Smooth muscle cell (in vitro differentiated cells): ENCODE measurements at regions not wholly inside any gene's neighbourhood (a gene's known extent, or its start where the extent isn't known, plus 50 kb on each side); places are given as distances from the start of the nearest gene placed in this dataset.

Experiments used
- DNase-seq: peaks from one replicate; lab custom pipeline; 2025; ENCODE audit not compliant: unreplicated experiment; lab: John Stamatoyannopoulos, UW
- H2AFZ ChIP-seq: fragments of 200-600 bp; sonication (generic); 2 replicates; pipeline ENCODE4 v1.6.0; 2016; ENCODE audit warnings: antibody characterized with exemption, low read depth, mild to moderate bottlenecking
- H3F3A ChIP-seq: fragments of 200-600 bp; sonication (generic); 2 replicates; pipeline ENCODE4 v1.6.0; 2017; ENCODE audit warnings: antibody characterized with exemption, low read depth
- H3K27ac ChIP-seq: fragments of 200-600 bp; sonication (generic); 2 replicates; pipeline ENCODE4 v1.5.1; 2016; ENCODE audit warnings: low read depth, mild to moderate bottlenecking
- H3K27me3 ChIP-seq: fragments of 200-600 bp; sonication (generic); 2 replicates; pipeline ENCODE4 v1.6.1; 2016; ENCODE audit warnings: low read depth, mild to moderate bottlenecking
- H3K36me3 ChIP-seq: fragments of 200-600 bp; sonication (generic); 2 replicates; pipeline ENCODE4 v1.5.1; 2016; ENCODE audit warnings: low read depth
- H3K4me1 ChIP-seq: fragments of 200-600 bp; sonication (generic); 2 replicates; pipeline ENCODE4 v1.5.1; 2016; ENCODE audit warnings: low read depth
- H3K4me2 ChIP-seq: fragments of 200-600 bp; sonication (generic); 2 replicates; pipeline ENCODE4 v1.6.0; 2016; ENCODE audit warnings: mild to moderate bottlenecking
- H3K4me3 ChIP-seq: fragments of 200-600 bp; sonication (generic); 2 replicates; pipeline ENCODE4 v1.5.1; 2016; ENCODE audit warnings: mild to moderate bottlenecking
- H3K79me2 ChIP-seq: fragments of 200-600 bp; sonication (generic); 2 replicates; pipeline ENCODE4 v1.6.0; 2016; ENCODE audit warnings: low read depth, mild to moderate bottlenecking
- H3K9ac ChIP-seq: fragments of 200-600 bp; sonication (generic); 2 replicates; pipeline ENCODE4 v1.6.0; 2016; ENCODE audit warnings: low read depth
- H3K9me3 ChIP-seq: fragments of 200-600 bp; sonication (generic); replicated peaks from 2 replicates; pipeline ENCODE4 v1.5.1; 2016; ENCODE audit warnings: low read depth
- H4K20me1 ChIP-seq: fragments of 200-600 bp; sonication (generic); 2 replicates; pipeline ENCODE4 v1.6.0; 2016; ENCODE audit warnings: low read depth
- WGBS: methylation state at CpG from one replicate; pipeline ENCODE4 v1.1.7; 2016; ENCODE audit warnings: low lambda C conversion rate; 5-methylcytosine and 5-hydroxymethylcytosine counted together
- TF ChIP-seq, protein P1 (sequence below): fragments of 200-600 bp; sonication (generic); IDR thresholded peaks from 2 replicates; pipeline ENCODE4 v1.5.1; 2017; ENCODE audit warnings: borderline replicate concordance, mild to moderate bottlenecking, antibody characterized with exemption; ENCODE audit not compliant: insufficient read depth, poor library complexity, severe bottlenecking

DNA sequence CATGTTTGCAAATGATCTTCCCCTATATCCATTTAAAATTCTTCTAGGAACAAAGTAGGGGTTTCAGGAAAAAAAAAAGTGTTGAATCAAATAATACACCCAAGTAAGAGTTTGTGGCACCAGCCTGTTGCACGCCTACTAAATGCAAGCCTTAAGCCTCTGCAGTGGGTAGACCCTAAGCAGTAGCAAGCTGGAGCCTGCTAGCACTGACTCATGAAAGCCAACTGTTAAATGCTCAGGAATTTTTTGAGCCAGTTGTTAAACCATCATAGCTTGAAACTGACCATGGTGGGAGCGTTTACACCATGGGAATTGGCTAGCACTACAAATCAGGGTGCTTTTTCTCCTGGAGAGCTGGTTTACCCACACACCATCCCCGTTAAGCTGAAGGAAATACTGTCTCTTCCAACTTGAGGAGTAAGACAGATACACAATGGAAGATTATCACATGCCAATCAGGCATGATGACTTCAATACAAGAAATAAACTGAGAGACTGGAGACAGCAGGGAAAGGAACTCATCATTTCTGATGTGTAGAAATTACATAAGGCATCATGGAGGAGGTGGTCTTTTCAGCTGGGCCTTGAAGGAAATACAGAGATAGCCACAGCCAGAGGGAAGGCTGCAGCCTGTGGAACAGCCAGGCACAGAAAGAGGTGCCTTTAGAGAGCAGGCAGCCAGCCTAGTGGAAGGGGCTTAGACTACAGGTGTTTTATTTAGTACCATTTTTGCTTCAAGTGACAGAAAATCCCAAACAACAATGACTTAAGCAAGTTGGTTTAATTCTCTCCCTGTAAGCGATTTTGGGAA lies 110.8 kb downstream of the SNX5 start:
- TF ChIP-seq, protein P1, sequence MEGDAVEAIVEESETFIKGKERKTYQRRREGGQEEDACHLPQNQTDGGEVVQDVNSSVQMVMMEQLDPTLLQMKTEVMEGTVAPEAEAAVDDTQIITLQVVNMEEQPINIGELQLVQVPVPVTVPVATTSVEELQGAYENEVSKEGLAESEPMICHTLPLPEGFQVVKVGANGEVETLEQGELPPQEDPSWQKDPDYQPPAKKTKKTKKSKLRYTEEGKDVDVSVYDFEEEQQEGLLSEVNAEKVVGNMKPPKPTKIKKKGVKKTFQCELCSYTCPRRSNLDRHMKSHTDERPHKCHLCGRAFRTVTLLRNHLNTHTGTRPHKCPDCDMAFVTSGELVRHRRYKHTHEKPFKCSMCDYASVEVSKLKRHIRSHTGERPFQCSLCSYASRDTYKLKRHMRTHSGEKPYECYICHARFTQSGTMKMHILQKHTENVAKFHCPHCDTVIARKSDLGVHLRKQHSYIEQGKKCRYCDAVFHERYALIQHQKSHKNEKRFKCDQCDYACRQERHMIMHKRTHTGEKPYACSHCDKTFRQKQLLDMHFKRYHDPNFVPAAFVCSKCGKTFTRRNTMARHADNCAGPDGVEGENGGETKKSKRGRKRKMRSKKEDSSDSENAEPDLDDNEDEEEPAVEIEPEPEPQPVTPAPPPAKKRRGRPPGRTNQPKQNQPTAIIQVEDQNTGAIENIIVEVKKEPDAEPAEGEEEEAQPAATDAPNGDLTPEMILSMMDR = no peak
- H3K36me3 ChIP-seq = no peaks in the 10 kb centered on the region
- H3K9me3 ChIP-seq = no peaks in the 10 kb centered on the region
- no peak overlapping the region for H3K4me3 ChIP-seq
- H3K9ac ChIP-seq = no peak overlapping the region
- H3K4me2 ChIP-seq = no peak overlapping the region
- no peaks in the 10 kb centered on the region for H3K79me2 ChIP-seq
- H2AFZ ChIP-seq = no peak overlapping the region
- no peaks in the 10 kb centered on the region for H3F3A ChIP-seq
- H3K4me1 ChIP-seq = no peaks in the 10 kb centered on the region
- H4K20me1 ChIP-seq = no peaks in the 10 kb centered on the region
- 86% methylated on average over 4 of the region's 4 CpGs for WGBS
- H3K27me3 ChIP-seq = no peaks in the 10 kb centered on the region
- DNase-seq = no peak
- H3K27ac ChIP-seq = no peak overlapping the region

DNA sequence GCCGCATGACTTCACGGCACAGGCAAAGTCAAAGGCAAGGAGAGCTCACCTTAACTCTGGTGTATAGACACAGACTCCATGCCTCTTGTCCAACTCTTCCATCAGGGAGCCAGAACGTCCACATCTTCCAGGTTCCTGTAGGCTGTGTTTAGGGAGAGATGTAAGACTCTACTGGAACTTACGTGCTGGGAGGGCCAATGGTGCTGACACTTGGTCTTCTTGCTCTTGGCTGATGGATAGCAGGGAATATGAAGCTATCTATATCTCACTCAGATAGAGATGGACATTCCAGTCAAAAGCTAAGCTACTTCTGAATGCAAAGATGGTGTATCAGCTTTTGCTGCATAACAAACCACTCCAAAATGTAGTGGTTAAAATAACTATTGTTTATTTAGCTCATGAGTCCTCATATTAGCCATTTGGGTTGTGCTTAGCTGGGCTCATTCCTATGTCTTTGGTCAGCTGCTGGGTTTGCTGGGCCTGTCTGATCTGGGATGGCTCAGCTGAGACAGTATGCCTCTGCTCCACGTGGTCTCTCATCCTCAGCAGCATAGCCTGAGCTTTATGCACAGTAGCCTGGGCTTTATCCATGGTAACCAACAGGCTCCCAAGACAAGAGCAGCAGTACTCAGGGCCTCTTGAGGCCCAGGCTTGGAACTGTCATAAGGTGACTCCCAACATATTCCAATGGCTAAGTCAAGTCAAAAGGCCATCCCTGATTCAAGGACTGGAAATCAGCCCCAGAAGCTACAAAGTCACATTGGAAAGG lies 111.6 kb downstream of the SNX5 start:
- WGBS = 89% methylated on average over 5 of the region's 5 CpGs
- no peaks in the 10 kb centered on the region for H3K4me1 ChIP-seq
- no peaks in the 10 kb centered on the region for H3F3A ChIP-seq
- H3K27me3 ChIP-seq = no peaks in the 10 kb centered on the region
- H3K36me3 ChIP-seq = no peaks in the 10 kb centered on the region
- H3K9ac ChIP-seq = no peak overlapping the region
- no peaks in the 10 kb centered on the region for H3K9me3 ChIP-seq
- no peak overlapping the region for H3K27ac ChIP-seq
- H2AFZ ChIP-seq = no peak overlapping the region
- H3K4me2 ChIP-seq = no peak overlapping the region
- H3K79me2 ChIP-seq = no peaks in the 10 kb centered on the region
- TF ChIP-seq, protein P1 = no peak
- no peaks in the 10 kb centered on the region for H4K20me1 ChIP-seq
- H3K4me3 ChIP-seq = no peak overlapping the region
- no peak for DNase-seq

DNA sequence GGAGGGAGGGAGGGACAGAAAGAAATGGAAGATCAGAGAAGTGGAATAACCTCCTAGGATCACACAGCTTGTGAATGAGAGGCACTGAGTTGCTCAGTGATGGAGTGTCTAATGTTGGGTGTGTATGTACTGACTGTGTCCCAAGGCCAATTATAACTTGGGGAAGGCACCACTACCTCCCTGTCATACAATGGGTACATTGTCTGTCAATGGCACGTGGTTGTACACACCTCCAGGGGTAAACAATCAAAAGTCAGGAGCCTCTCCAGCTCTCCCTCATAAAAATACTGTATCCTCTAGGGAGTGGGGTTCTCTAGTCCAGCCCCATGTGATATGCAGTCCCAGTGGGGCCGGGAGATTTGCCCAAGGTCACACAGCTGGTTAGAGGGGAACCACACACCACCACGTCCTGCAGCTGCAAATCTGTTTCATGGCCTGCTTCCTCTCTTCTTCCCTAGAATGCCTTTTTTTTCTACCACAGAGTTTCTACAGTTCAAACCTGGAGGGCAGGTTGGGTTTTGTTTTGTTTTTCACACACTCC lies 112.5 kb downstream of the SNX5 start:
- no peaks in the 10 kb centered on the region for H3K79me2 ChIP-seq
- no peaks in the 10 kb centered on the region for H3K9me3 ChIP-seq
- no peak overlapping the region for H3K4me3 ChIP-seq
- no peak overlapping the region for H3K27ac ChIP-seq
- no peaks in the 10 kb centered on the region for H4K20me1 ChIP-seq
- no peak overlapping the region for H3K9ac ChIP-seq
- no peaks in the 10 kb centered on the region for H3F3A ChIP-seq
- no peaks in the 10 kb centered on the region for H3K27me3 ChIP-seq
- TF ChIP-seq, protein P1 = no peak
- no peak overlapping the region for H2AFZ ChIP-seq
- H3K4me2 ChIP-seq = no peak overlapping the region
- no peaks in the 10 kb centered on the region for H3K36me3 ChIP-seq
- 65% methylated on average over 3 of the region's 3 CpGs for WGBS
- no peaks in the 10 kb centered on the region for H3K4me1 ChIP-seq
- DNase-seq = no peak
